Ovary (tissue), 7 donors: ENCODE measurements at regions not wholly inside any gene's neighbourhood (a gene's known extent, or its start where the extent isn't known, plus 50 kb on each side); places are given as distances from the start of the nearest gene placed in this dataset.
"Not testable (repeated sequence)": the region's sequence is repeated elsewhere in the genome, so short reads cannot be mapped to it uniquely, and the experiment has no call there.

Experiments used
- DNase-seq, 5 donors: peaks; one replicate each; pipeline ENCODE4 v3.0.0-alpha.2; 2019 to 2020
- H3K27ac ChIP-seq, 2 donors: fragments of 200-600 bp; one replicate each; pipeline versions ENCODE4 v1.5.1 to v1.8.0; 2019 to 2022
- H3K27me3 ChIP-seq: fragments of 200-600 bp; one replicate; pipeline ENCODE4 v1.8.0; 2022
- H3K36me3 ChIP-seq: fragments of 200-600 bp; sonication (generic); one replicate; pipeline ENCODE4 v1.5.1; 2019
- H3K4me1 ChIP-seq: one replicate; pipeline ENCODE4 v1.8.1; 2013; ENCODE audit warnings: mild to moderate bottlenecking, moderate library complexity; ENCODE audit not compliant: insufficient read depth
- H3K4me3 ChIP-seq: fragments of 200-600 bp; sonication (generic); one replicate; pipeline ENCODE4 v1.5.1; 2017
- H3K9me3 ChIP-seq, 2 donors: fragments of 200-600 bp in 1 of 2; sonication (generic) in 1 of 2; one replicate each; pipeline versions ENCODE4 v1.5.1 to v1.8.1; 2013 to 2019; ENCODE audit warnings: mild to moderate bottlenecking in 1 of 2, moderate library complexity in 1 of 2
- EP300 ChIP-seq: sonication (generic); formaldehyde crosslinking; IDR thresholded peaks from one replicate; pipeline ENCODE4 v1.6.1; 2017; ENCODE audit warnings: antibody characterized with exemption
- POLR2A ChIP-seq: fragments of 450-650 bp; IDR thresholded peaks from one replicate; pipeline ENCODE4 v1.6.1; 2017; ENCODE audit warnings: antibody characterized with exemption, mild to moderate bottlenecking, moderate library complexity
- WGBS, 3 donors: extraction: QIAGEN DNeasy Blood & Tissue Kit in 1 of 3; methylation state at CpG; one replicate each; pipeline versions ENCODE4 v1.1.5 to v1.1.7; 2013 to 2017; 5-methylcytosine and 5-hydroxymethylcytosine counted together
- intact Hi-C, 4 donors: fragments of 100-400 bp; cut with DNase I; formaldehyde crosslinking; loops; one replicate each; pipeline versions ENCODE4 v1.11.0 to v1.15.1; 2022 to 2023
- TF ChIP-seq, protein P1 (sequence below), 3 donors: fragments of 450-650 bp in 2 of 3; fragments of 200-600 bp in 1 of 3; IDR thresholded peaks; one replicate each; pipeline versions ENCODE4 v1.5.1 to v1.8.0; 2016 to 2022; ENCODE audit warnings: antibody characterized with exemption in 3 of 3, mild to moderate bottlenecking in 1 of 3
- donor health status: DM: no; HTN: no; CAD: no; lungs with moderate emphysema.
- donor health status: DM: no; HTN: no; CAD: no.
- donor health status: Bipolar disorder and iron deficiency.
- donor health status: DM: no; HTN: no; CAD: no.
- donor health status: DM: yes; HTN: yes; CAD: no.

GRCh38 chr4:107432451-107432850 lies 287.6 kb downstream of the PAPSS1 start:
- Histone ChIP-seq H3K27me3 (no peaks in the 10 kb centered on the region), H3K27ac (no peak overlapping the region), H3K4me3 (no peak overlapping the region), H3K9me3 (no peaks in the 10 kb centered on the region), H3K4me1 (no peaks in the 10 kb centered on the region), H3K36me3 (no peaks in the 10 kb centered on the region)
- no peak for DNase-seq
- TF ChIP-seq EP300 (no peak), POLR2A (no peak)
- TF ChIP-seq, protein P1, sequence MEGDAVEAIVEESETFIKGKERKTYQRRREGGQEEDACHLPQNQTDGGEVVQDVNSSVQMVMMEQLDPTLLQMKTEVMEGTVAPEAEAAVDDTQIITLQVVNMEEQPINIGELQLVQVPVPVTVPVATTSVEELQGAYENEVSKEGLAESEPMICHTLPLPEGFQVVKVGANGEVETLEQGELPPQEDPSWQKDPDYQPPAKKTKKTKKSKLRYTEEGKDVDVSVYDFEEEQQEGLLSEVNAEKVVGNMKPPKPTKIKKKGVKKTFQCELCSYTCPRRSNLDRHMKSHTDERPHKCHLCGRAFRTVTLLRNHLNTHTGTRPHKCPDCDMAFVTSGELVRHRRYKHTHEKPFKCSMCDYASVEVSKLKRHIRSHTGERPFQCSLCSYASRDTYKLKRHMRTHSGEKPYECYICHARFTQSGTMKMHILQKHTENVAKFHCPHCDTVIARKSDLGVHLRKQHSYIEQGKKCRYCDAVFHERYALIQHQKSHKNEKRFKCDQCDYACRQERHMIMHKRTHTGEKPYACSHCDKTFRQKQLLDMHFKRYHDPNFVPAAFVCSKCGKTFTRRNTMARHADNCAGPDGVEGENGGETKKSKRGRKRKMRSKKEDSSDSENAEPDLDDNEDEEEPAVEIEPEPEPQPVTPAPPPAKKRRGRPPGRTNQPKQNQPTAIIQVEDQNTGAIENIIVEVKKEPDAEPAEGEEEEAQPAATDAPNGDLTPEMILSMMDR (IDR thresholded peaks at IDR 0.05), result no peak
- intact Hi-C loops, result no loop called here

GRCh38 chr4:107423677-107424405 lies 296.2 kb downstream of the PAPSS1 start:
- no peaks in the 10 kb centered on the region for H3K36me3 ChIP-seq
- intact Hi-C loops, result no loop called here
- whole genome bisulfite sequencing, 3 donors, result 42 to 57% (median 46%) methylated on average over 2 of the region's 2 CpGs
- no peak for DNase-seq
- H3K9me3 ChIP-seq, result no peaks in the 10 kb centered on the region
- no peaks in the 10 kb centered on the region for H3K27me3 ChIP-seq
- H3K4me3 ChIP-seq, result no peak overlapping the region
- H3K27ac ChIP-seq, result no peak overlapping the region
- H3K4me1 ChIP-seq, result no peaks in the 10 kb centered on the region
- TF ChIP-seq, protein P1 (IDR thresholded peaks at IDR 0.05), result no peak
- TF ChIP-seq EP300, result no peak
- TF ChIP-seq POLR2A, result no peak

GRCh38 chr4:107419536-107419935 lies 300.5 kb downstream of the PAPSS1 start:
- H3K9me3 ChIP-seq, H3K27ac ChIP-seq, H3K36me3 ChIP-seq, H3K4me3 ChIP-seq, H3K27me3 ChIP-seq, intact Hi-C loops, H3K4me1 ChIP-seq, DNase-seq: not testable (repeated sequence)
- 78 to 83% (median 79%) methylated on average over 2 of the region's 2 CpGs for WGBS, 3 donors

- Histone ChIP-seq H3K27ac (no peak overlapping the region), H3K36me3 (no peaks in the 10 kb centered on the region), H3K4me1 (no peaks in the 10 kb centered on the region), H3K4me3 (no peak overlapping the region), H3K9me3 (no peaks in the 10 kb centered on the region), H3K27me3 (no peaks in the 10 kb centered on the region)
- no peak for DNase-seq
- no peak for TF ChIP-seq EP300
- TF ChIP-seq, protein P1 (IDR thresholded peaks at IDR 0.05), result no peak
- TF ChIP-seq POLR2A, result no peak
- intact Hi-C loops, result no loop called here
- 37 to 45% (median 40%) methylated on average over 2 of the region's 2 CpGs for WGBS, 3 donors
These were observed 301.0 kb downstream of the PAPSS1 start for GRCh38 chr4:107419052-107419451.

DNA sequence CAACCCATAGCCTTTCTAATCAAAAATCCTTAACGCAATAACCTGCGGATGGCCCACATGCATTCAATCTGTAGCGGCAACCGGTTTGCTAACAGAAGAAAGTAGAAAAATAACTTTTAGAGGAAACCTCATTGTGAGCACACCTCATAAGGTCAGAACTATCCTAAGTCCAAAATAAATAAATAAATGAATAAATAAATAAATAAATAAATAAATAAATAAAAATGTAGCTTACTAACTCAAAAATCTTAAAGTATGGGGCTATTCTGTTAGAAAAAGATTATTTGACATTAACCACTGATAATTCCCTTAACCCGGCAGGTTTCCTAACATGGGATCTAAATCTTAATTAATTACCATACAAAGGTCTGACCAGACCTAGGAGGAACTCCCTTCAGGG lies 304.5 kb downstream of the PAPSS1 start:
- whole genome bisulfite sequencing, 3 donors, result 92 to 96% (median 93%) methylated on average over 5 of the region's 5 CpGs
- DNase-seq, H3K9me3 ChIP-seq, H3K27me3 ChIP-seq, H3K36me3 ChIP-seq, H3K4me3 ChIP-seq, H3K4me1 ChIP-seq, intact Hi-C loops, H3K27ac ChIP-seq: not testable (repeated sequence)

- H3K9me3 ChIP-seq, H3K27me3 ChIP-seq, H3K27ac ChIP-seq, H3K4me3 ChIP-seq, DNase-seq, intact Hi-C loops, H3K4me1 ChIP-seq, H3K36me3 ChIP-seq: not testable (repeated sequence)
- WGBS, 3 donors, result 87 to 91% (median 88%) methylated on average over 7 of the region's 7 CpGs
These were observed 310.2 kb downstream of the PAPSS1 start for GRCh38 chr4:107409872-107410271.
